Activated T-helper 1 cell treated with anti-CD3 and anti-CD28 coated beads, Interleukin-12 subunit alpha, Interleukin-12 subunit beta, Interleukin-2, Interleukin-4 antibody, amounts not matched to agents 30 ng/mL and 10 ng/mL and 1 ng/mL, durations not matched to agents 14 hours and 24 hours and 36 hours (primary cell): ENCODE measurements at regions not wholly inside any gene's neighbourhood (a gene's known extent, or its start where the extent isn't known, plus 50 kb on each side); places are given as distances from the start of the nearest gene placed in this dataset.

Experiments
- DNase-seq: peaks from one replicate; pipeline ENCODE4 v3.0.0; 2021; ENCODE audit warnings: low spot score
- H3K27ac Mint-ChIP-seq: one replicate; pipeline ENCODE4 v1.8.0; 2021; ENCODE audit warnings: mild to moderate bottlenecking, mixed read lengths
- H3K27me3 Mint-ChIP-seq: one replicate; pipeline ENCODE4 v1.8.0; 2022; ENCODE audit warnings: mild to moderate bottlenecking, moderate library complexity, mixed read lengths; ENCODE audit not compliant: insufficient read depth
- H3K36me3 Mint-ChIP-seq: one replicate; pipeline ENCODE4 v1.8.0; 2021; ENCODE audit warnings: low read depth, mixed read lengths
- H3K4me1 Mint-ChIP-seq: one replicate; pipeline ENCODE4 v1.8.0; 2021; ENCODE audit warnings: low read depth, mixed read lengths
- H3K4me3 Mint-ChIP-seq: one replicate; pipeline ENCODE4 v1.8.0; 2021; ENCODE audit warnings: mild to moderate bottlenecking, moderate library complexity, mixed read lengths
- H3K9me3 Mint-ChIP-seq: one replicate; pipeline ENCODE4 v1.8.0; 2021; ENCODE audit warnings: mixed read lengths
- intact Hi-C: fragments of 100-400 bp; cut with micrococcal nuclease; formaldehyde crosslinking; loops from one replicate; pipeline ENCODE4 v1.15.1; 2024

DNA sequence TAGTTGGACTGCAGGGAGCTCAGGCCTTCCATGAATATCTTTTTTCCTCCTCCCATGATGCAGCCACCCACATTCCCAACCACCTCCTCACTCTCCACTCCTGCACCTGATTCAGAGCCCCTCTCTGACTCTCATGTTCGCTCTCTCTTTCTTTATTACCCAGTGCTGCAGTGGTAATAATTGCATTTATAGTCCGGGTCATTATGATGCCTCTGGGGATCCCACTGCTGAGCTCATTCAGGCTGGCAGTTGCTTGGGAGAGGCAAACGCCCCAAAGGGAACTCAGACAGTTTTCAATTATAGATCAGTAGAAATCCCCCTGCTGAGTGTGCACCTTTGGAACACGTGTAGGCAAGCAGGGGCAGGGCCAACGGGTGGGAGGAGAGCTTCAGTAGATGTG, 953.0 kb downstream of the GRID1 start:
- intact Hi-C loops = no loop called here
- Mint-ChIP-seq H3K27ac (no peak overlapping the region), H3K9me3 (no peaks in the 10 kb centered on the region), H3K4me1 (no peaks in the 10 kb centered on the region), H3K36me3 (no peaks in the 10 kb centered on the region), H3K4me3 (no peak overlapping the region), H3K27me3 (no peaks in the 10 kb centered on the region)
- DNase-seq = no peak

DNA sequence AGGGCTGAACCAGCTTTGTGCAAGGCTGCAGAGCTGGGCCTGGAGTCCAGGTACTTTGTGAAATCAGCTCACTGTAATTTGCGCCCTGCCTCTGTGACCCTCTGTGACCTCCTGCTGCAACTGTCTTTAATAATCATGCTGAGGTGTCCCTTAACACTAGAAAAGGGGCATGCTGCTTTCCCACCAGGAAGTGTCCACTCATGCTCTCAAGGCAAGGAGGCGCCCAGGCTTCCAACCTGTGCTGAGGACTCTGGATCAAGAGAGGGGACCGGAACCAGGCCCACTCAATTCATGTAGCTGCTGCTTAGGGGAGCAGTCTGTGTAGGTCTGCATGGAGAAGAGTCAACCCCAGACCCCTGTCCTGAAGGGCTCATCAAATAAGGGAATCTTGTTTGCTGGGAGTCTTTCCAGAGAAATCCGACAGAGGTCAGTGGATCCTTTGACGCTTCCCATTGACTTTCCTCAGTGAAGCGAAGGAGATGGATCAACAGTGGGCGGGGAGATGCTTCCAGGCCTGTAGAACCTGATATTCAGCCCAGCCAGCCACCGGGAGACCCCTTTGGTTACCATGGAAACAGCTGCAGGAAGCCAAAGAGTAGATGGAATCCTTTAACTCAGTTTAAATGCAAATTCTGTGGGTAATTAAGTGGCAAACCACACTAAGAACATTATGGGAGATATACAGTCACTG, 945.9 kb downstream of the GRID1 start:
- Mint-ChIP-seq H3K4me3 (no peak overlapping the region), H3K27me3 (no peaks in the 10 kb centered on the region), H3K36me3 (no peaks in the 10 kb centered on the region), H3K4me1 (no peaks in the 10 kb centered on the region), H3K9me3 (no peaks in the 10 kb centered on the region), H3K27ac (no peak overlapping the region)
- no peak for DNase-seq
- intact Hi-C loops = no loop called here

DNA sequence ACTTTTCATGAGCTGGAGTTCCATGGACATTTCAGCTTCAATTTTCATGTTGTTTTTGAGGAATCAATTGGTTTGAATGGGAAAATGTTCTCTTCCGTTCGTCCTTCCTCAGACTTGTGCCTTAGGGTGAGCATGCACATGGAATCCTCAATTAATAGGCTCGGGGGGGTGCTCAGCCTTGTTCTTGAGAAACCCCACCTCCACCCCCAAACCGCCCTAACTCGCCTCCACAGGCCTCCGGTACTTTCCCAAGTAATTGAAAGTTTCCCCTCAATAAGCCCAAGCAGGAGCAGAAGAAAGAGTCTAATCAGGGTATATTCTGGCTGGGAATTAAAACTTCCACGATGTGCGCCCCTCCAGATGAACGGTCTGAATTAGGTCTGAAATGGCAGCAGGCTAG, 945.2 kb downstream of the GRID1 start:
- Mint-ChIP-seq H3K27me3 (no peaks in the 10 kb centered on the region), H3K9me3 (no peaks in the 10 kb centered on the region), H3K4me1 (no peaks in the 10 kb centered on the region), H3K4me3 (no peak overlapping the region), H3K36me3 (no peaks in the 10 kb centered on the region), H3K27ac (no peak overlapping the region)
- intact Hi-C loops = no loop called here
- no peak for DNase-seq

DNA sequence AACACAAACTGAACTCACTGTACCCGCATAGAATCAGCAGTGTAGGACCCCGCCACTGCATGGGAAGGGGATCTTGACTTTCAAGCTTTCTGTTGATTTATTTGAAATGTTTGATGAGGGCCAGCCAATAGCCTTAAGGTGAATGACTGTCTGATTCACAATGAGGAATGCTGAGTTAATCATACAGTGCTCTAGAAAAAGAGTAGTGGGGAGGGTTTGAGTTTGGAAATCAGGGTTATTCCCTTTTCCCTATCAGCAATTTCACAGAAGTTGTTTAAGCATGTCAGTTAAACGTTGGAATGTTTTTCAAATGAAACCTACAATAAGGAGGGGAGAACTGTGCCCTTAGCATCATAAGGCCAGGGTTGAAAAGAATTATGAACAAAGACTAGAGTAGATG, 937.5 kb downstream of the GRID1 start:
- Mint-ChIP-seq H3K4me1 (no peaks in the 10 kb centered on the region), H3K27me3 (no peaks in the 10 kb centered on the region), H3K4me3 (no peak overlapping the region), H3K36me3 (no peaks in the 10 kb centered on the region), H3K9me3 (no peaks in the 10 kb centered on the region), H3K27ac (no peak overlapping the region)
- no peak for DNase-seq
- intact Hi-C loops = no loop called here

DNA sequence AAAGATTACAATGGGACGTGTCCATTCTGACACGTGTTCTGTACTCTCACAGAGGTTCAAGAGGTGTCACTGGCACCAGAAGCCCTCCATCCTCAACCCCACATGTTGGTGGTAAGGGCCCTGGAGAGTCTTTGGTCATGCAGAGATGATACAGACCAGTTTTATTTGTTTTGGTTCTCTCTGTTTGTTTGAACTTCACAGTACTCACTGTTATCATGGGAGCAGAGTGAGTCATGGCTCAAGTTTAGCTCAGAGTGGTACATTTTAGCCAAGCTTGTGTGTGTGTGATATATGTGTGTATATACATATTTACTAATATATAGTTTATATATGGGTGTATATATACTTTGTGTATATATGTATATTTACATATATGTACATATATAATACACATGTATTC, 935.6 kb downstream of the GRID1 start:
- Mint-ChIP-seq H3K27me3 (no peaks in the 10 kb centered on the region), H3K4me3 (no peak overlapping the region), H3K4me1 (no peaks in the 10 kb centered on the region), H3K27ac (no peak overlapping the region), H3K9me3 (no peaks in the 10 kb centered on the region), H3K36me3 (no peaks in the 10 kb centered on the region)
- DNase-seq = no peak
- intact Hi-C loops = no loop called here

GRCh38 chr10:85433248-85433647, 933.3 kb downstream of the GRID1 start:
- Mint-ChIP-seq H3K27ac (no peak overlapping the region), H3K36me3 (no peaks in the 10 kb centered on the region), H3K4me1 (no peaks in the 10 kb centered on the region), H3K27me3 (no peaks in the 10 kb centered on the region), H3K4me3 (no peak overlapping the region), H3K9me3 (no peaks in the 10 kb centered on the region)
- intact Hi-C loops = no loop called here
- no peak for DNase-seq

- Mint-ChIP-seq H3K4me3 (no peak overlapping the region), H3K27me3 (peaks cover 2% of the 10 kb centered on the region)
Measured at GRCh38 chr10:85444868-85445267, 921.7 kb downstream of the GRID1 start.

DNA sequence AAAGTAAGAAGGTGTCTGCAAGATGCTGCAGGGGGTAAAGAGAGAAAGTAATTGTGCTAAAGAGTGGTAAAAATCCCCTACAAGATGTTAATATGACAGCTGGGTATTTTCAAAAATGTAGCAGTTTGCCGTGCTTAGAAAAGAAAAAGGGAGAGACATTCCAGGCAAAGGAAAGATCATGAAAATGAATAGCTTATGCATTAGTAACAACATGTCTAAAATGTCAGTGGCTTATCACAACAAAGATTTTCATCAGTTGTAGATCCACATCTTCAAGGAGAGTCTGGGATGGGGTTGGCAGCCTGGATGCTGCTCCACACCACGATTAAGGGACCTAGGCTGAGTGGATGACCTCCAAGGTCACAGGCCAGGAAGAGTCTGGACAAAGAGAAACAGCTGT, 920.9 kb downstream of the GRID1 start:
- H3K4me1 Mint-ChIP-seq = no peaks in the 10 kb centered on the region
- H3K36me3 Mint-ChIP-seq = no peaks in the 10 kb centered on the region
- no peak overlapping the region for H3K4me3 Mint-ChIP-seq
- intact Hi-C loops = no loop called here
- no peaks in the 10 kb centered on the region for H3K9me3 Mint-ChIP-seq
- H3K27me3 Mint-ChIP-seq = peaks cover 2% of the 10 kb centered on the region
- H3K27ac Mint-ChIP-seq = no peak overlapping the region
- no peak for DNase-seq

More at GRCh38 chr10:85444868-85445267, 921.7 kb downstream of the GRID1 start:
- intact Hi-C loops = no loop called here
- no peak for DNase-seq
- Mint-ChIP-seq H3K4me1 (no peaks in the 10 kb centered on the region), H3K36me3 (no peaks in the 10 kb centered on the region), H3K27ac (no peak overlapping the region), H3K9me3 (no peaks in the 10 kb centered on the region)

- H3K36me3 Mint-ChIP-seq = no peaks in the 10 kb centered on the region
- no peak overlapping the region for H3K4me3 Mint-ChIP-seq
- no peak overlapping the region for H3K27ac Mint-ChIP-seq
- no peaks in the 10 kb centered on the region for H3K9me3 Mint-ChIP-seq
- no peaks in the 10 kb centered on the region for H3K4me1 Mint-ChIP-seq
- no peak for DNase-seq
- intact Hi-C loops = no loop called here
- no peaks in the 10 kb centered on the region for H3K27me3 Mint-ChIP-seq
Measured at GRCh38 chr10:85446827-85447226, 919.8 kb downstream of the GRID1 start.

- no peaks in the 10 kb centered on the region for H3K36me3 Mint-ChIP-seq
- no peaks in the 10 kb centered on the region for H3K27me3 Mint-ChIP-seq
- intact Hi-C loops = no loop called here
- H3K9me3 Mint-ChIP-seq = no peaks in the 10 kb centered on the region
- H3K4me3 Mint-ChIP-seq = no peak overlapping the region
- H3K4me1 Mint-ChIP-seq = no peaks in the 10 kb centered on the region
- DNase-seq = no peak
- H3K27ac Mint-ChIP-seq = no peak overlapping the region
Measured at GRCh38 chr10:85447690-85448089, 918.9 kb downstream of the GRID1 start.

- intact Hi-C loops = no loop called here
- H3K4me1 Mint-ChIP-seq = no peaks in the 10 kb centered on the region
- no peak for DNase-seq
- H3K4me3 Mint-ChIP-seq = no peak overlapping the region
- no peak overlapping the region for H3K27ac Mint-ChIP-seq
- no peaks in the 10 kb centered on the region for H3K9me3 Mint-ChIP-seq
- H3K36me3 Mint-ChIP-seq = no peaks in the 10 kb centered on the region
- H3K27me3 Mint-ChIP-seq = no peaks in the 10 kb centered on the region
Measured at GRCh38 chr10:85448716-85449115, 917.9 kb downstream of the GRID1 start.

- H3K9me3 Mint-ChIP-seq = no peaks in the 10 kb centered on the region
- H3K27me3 Mint-ChIP-seq = no peaks in the 10 kb centered on the region
- no peaks in the 10 kb centered on the region for H3K4me1 Mint-ChIP-seq
- no peaks in the 10 kb centered on the region for H3K36me3 Mint-ChIP-seq
- no peak overlapping the region for H3K4me3 Mint-ChIP-seq
- intact Hi-C loops = no loop called here
- H3K27ac Mint-ChIP-seq = no peak overlapping the region
- DNase-seq = no peak
Measured at GRCh38 chr10:85454386-85454785, 912.2 kb downstream of the GRID1 start.

DNA sequence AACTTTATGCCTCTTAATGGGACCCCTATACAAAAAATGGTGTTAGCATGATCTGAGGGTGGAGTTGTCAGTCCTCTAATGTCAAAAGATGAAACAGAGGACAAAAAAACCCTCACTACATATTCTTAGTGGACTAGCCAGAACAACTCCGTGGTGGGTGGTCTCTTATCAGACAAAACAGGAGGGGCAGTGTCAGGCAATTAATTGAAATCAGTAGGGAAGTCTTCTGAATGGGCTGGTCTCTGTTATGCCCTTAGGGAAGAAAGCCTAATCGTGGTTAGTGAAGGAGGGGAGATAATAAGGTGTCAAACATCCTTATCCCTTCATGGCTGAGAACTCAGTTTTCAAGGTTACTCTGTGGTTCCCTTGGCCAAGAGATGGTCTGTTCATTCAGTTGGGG, 909.4 kb downstream of the GRID1 start:
- no peak overlapping the region for H3K4me3 Mint-ChIP-seq
- H3K27me3 Mint-ChIP-seq = no peaks in the 10 kb centered on the region
- intact Hi-C loops = no loop called here
- H3K4me1 Mint-ChIP-seq = no peaks in the 10 kb centered on the region
- H3K9me3 Mint-ChIP-seq = no peaks in the 10 kb centered on the region
- no peak for DNase-seq
- no peaks in the 10 kb centered on the region for H3K36me3 Mint-ChIP-seq
- H3K27ac Mint-ChIP-seq = no peak overlapping the region

DNA sequence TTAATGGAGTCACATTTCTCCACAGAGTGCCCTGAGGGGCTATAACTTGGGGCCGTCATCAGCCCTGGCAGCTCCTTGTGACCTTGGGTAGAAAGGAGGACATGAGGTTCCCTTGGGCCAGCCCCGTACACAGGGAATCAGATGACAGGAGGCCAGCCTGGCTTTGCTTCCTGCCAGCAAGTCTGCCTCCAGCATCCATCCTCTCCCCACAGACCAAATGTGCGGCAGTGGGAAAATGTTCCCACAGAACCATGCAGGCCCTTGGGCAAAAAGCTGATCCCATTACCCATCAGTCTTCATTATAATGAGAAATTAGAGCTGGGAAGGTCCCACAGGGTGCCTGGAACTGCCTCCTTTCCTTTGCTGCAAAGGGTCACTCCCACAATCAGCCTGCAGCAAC, 908.3 kb downstream of the GRID1 start:
- Mint-ChIP-seq H3K36me3 (no peaks in the 10 kb centered on the region), H3K4me3 (no peak overlapping the region), H3K4me1 (no peaks in the 10 kb centered on the region), H3K27me3 (no peaks in the 10 kb centered on the region), H3K27ac (no peak overlapping the region), H3K9me3 (no peaks in the 10 kb centered on the region)
- no peak for DNase-seq
- intact Hi-C loops = no loop called here
